ENCODE measurements at regions not wholly inside any gene's neighbourhood (a gene's known extent, or its start where the extent isn't known, plus 50 kb on each side); places are given as distances from the start of the nearest gene placed in this dataset.

DNA sequence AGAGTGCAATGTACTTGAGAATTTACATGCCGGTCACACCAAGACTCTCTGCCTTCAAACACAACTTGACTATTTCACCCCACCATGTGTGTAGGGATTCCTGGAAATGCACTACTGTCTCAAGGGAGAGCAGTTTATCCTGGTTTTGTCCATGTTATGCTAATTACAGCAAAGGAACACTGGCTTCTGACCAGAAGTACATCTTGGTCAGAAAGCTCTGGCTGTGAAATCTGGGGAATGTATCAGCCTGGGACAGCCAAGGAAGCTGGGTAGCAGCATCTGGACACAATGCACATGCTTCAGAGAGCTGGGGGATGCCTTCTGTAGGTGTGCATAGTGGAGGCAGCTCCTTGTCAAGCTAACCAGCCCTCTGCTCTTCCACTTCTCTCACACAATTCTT lies 1432.6 kb upstream of the TENM3 start:
- Histone ChIP-seq H3K9me3 (ENCODE audit: control insufficient read depth in 1 of 2, low read length in 2 of 2) (no peaks in the 10 kb centered on the region), H3K27me3 (ENCODE audit: control insufficient read depth in 1 of 2, insufficient read depth in 2 of 2, low read length in 2 of 2) (no peaks in the 10 kb centered on the region), H3K4me3 (ENCODE audit: low read depth in 1 of 2, low read length in 2 of 2) (no peak overlapping the region), H3K9ac (ENCODE audit: low read depth in 1 of 2, low read length in 2 of 2) (no peak overlapping the region), H3K27ac (ENCODE audit: low read depth, low read length) (no peak overlapping the region), H3K36me3 (ENCODE audit: control insufficient read depth in 1 of 2, insufficient read depth in 2 of 2, low read length in 2 of 2) (no peaks in the 10 kb centered on the region), H3K4me1 (ENCODE audit: control insufficient read depth in 1 of 2, insufficient read depth in 2 of 2, low read length in 2 of 2) (no peaks in the 10 kb centered on the region)

DNA sequence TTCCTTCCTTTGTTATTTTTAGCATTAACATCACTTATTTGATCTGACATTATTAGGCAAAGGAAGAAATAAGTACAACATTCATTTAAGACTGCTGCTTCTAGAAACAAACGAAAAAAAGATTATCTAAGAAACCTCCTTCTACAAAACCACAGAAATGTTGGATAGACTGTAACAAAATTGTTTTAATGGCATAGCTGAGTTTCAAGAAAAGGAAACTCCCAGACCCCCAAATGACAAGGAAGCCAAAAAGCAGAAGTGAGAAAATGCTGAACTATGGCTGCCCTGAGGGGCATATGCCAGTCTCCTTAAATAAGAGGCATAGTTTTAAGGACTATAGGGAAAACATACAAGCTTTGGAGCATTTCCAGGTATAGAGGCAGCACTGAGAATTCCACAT lies 1431.6 kb upstream of the TENM3 start:
- no peaks in the 10 kb centered on the region for H3K4me1 ChIP-seq (ENCODE audit: control insufficient read depth in 1 of 2, insufficient read depth in 2 of 2, low read length in 2 of 2)
- no peak overlapping the region for H3K9ac ChIP-seq (ENCODE audit: low read depth in 1 of 2, low read length in 2 of 2)
- H3K27me3 ChIP-seq (ENCODE audit: control insufficient read depth in 1 of 2, insufficient read depth in 2 of 2, low read length in 2 of 2): no peaks in the 10 kb centered on the region
- H3K4me3 ChIP-seq (ENCODE audit: low read depth in 1 of 2, low read length in 2 of 2): no peak overlapping the region
- no peak overlapping the region for H3K27ac ChIP-seq (ENCODE audit: low read depth, low read length)
- no peaks in the 10 kb centered on the region for H3K36me3 ChIP-seq (ENCODE audit: control insufficient read depth in 1 of 2, insufficient read depth in 2 of 2, low read length in 2 of 2)
- H3K9me3 ChIP-seq (ENCODE audit: control insufficient read depth in 1 of 2, low read length in 2 of 2): no peaks in the 10 kb centered on the region

DNA sequence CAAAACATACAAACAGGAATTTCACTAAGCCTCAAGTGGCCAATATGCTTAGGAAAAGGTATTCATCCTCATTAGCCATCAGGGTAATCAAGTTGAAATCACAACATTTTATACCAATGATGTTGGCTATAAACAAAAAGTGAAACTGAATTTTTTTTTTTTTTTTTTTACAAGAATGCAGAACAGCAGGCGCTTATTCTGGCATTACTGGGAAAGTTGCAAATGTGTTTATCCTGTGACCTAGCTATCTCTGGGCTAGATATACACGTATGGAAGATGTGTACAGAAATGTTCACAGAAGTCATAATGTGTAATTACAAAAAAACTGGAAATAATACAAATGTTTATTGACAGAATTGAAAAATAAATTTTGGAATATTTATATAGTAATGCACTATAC lies 1430.4 kb upstream of the TENM3 start:
- H3K4me1 ChIP-seq (ENCODE audit: control insufficient read depth in 1 of 2, insufficient read depth in 2 of 2, low read length in 2 of 2): no peaks in the 10 kb centered on the region
- no peaks in the 10 kb centered on the region for H3K27me3 ChIP-seq (ENCODE audit: control insufficient read depth in 1 of 2, insufficient read depth in 2 of 2, low read length in 2 of 2)
- no peak overlapping the region for H3K9ac ChIP-seq (ENCODE audit: low read depth in 1 of 2, low read length in 2 of 2)
- H3K36me3 ChIP-seq (ENCODE audit: control insufficient read depth in 1 of 2, insufficient read depth in 2 of 2, low read length in 2 of 2): no peaks in the 10 kb centered on the region
- no peaks in the 10 kb centered on the region for H3K9me3 ChIP-seq (ENCODE audit: control insufficient read depth in 1 of 2, low read length in 2 of 2)
- no peak overlapping the region for H3K27ac ChIP-seq (ENCODE audit: low read depth, low read length)
- no peak overlapping the region for H3K4me3 ChIP-seq (ENCODE audit: low read depth in 1 of 2, low read length in 2 of 2)

DNA sequence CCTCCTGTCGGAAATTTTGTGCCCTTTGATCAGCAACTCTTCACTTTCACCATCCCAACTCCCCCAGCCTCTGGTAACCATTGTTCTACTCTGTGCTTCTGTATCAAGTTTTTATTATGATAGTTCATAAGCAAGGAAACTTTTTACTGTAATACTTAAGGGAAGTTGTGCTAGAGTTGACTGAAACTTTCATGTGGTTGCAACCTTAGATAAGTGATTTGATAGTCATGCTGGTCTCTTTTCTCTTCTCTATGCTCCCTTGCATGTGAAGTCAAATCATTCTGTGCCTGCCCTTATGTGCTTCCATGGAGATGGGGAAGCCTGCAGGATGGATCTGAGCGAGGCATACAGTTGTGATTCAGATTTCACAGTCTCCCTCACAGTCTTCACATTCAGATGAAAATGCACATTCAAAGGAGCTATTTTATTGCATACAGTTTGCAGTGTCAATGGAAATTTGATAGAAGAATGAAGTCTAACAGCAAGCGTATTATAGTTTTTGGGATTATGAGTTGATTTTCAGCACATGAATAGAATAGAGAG lies 1428.3 kb upstream of the TENM3 start:
- no peak overlapping the region for H3K27ac ChIP-seq (ENCODE audit: low read depth, low read length)
- no peak overlapping the region for H3K9ac ChIP-seq (ENCODE audit: low read depth in 1 of 2, low read length in 2 of 2)
- H3K4me3 ChIP-seq (ENCODE audit: low read depth in 1 of 2, low read length in 2 of 2): no peak overlapping the region
- H3K27me3 ChIP-seq (ENCODE audit: control insufficient read depth in 1 of 2, insufficient read depth in 2 of 2, low read length in 2 of 2): no peaks in the 10 kb centered on the region
- H3K9me3 ChIP-seq (ENCODE audit: control insufficient read depth in 1 of 2, low read length in 2 of 2): no peaks in the 10 kb centered on the region
- no peaks in the 10 kb centered on the region for H3K4me1 ChIP-seq (ENCODE audit: control insufficient read depth in 1 of 2, insufficient read depth in 2 of 2, low read length in 2 of 2)
- H3K36me3 ChIP-seq (ENCODE audit: control insufficient read depth in 1 of 2, insufficient read depth in 2 of 2, low read length in 2 of 2): no peaks in the 10 kb centered on the region

DNA sequence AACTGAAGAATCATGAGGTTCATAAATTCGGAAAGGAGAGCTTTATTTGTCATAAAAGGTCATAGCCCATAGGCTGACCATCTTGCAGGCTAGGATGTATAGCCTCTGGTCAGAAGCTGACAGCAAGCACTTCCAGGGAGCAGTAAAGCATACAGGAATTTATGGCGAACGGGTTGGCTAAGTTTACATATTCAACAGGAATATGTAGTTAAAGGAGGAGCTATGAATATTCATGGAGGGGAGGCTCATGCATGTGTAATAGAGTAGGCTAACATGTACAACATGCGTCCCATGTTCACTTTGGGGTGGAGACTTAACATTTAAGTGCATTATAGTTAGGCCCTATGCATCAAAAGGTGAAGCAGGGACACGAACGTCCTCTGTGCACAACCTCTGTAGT lies 1425.7 kb upstream of the TENM3 start:
- Histone ChIP-seq H3K27me3 (ENCODE audit: control insufficient read depth in 1 of 2, insufficient read depth in 2 of 2, low read length in 2 of 2) (no peaks in the 10 kb centered on the region), H3K4me1 (ENCODE audit: control insufficient read depth in 1 of 2, insufficient read depth in 2 of 2, low read length in 2 of 2) (no peaks in the 10 kb centered on the region), H3K36me3 (ENCODE audit: control insufficient read depth in 1 of 2, insufficient read depth in 2 of 2, low read length in 2 of 2) (no peaks in the 10 kb centered on the region), H3K4me3 (ENCODE audit: low read depth in 1 of 2, low read length in 2 of 2) (no peak overlapping the region), H3K9me3 (ENCODE audit: control insufficient read depth in 1 of 2, low read length in 2 of 2) (no peaks in the 10 kb centered on the region), H3K9ac (ENCODE audit: low read depth in 1 of 2, low read length in 2 of 2) (no peak overlapping the region), H3K27ac (ENCODE audit: low read depth, low read length) (no peak overlapping the region)

DNA sequence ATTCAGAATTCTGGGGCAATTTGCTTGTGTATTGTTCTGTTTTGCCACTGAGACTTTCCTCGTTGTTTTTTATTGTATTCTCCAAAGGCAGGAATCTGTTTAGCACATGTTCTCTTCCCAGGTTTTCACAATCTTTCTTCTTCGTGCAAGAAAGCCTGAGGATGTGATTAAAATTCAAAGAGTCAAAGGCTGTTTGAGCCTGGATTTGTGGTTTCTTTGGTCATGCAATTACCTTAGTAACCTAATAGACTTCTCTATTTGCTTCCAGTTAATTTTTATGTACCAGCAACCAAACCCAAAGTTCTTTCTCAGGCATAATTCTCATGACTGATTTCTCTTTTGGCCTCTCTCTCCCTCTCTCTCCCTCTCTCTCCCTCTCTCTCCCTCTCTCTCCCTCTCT lies 1420.1 kb upstream of the TENM3 start:
- no peaks in the 10 kb centered on the region for H3K27me3 ChIP-seq (ENCODE audit: control insufficient read depth in 1 of 2, insufficient read depth in 2 of 2, low read length in 2 of 2)
- no peaks in the 10 kb centered on the region for H3K36me3 ChIP-seq (ENCODE audit: control insufficient read depth in 1 of 2, insufficient read depth in 2 of 2, low read length in 2 of 2)
- no peak overlapping the region for H3K27ac ChIP-seq (ENCODE audit: low read depth, low read length)
- no peak overlapping the region for H3K9ac ChIP-seq (ENCODE audit: low read depth in 1 of 2, low read length in 2 of 2)
- H3K9me3 ChIP-seq (ENCODE audit: control insufficient read depth in 1 of 2, low read length in 2 of 2): no peaks in the 10 kb centered on the region
- no peak overlapping the region for H3K4me3 ChIP-seq (ENCODE audit: low read depth in 1 of 2, low read length in 2 of 2)
- no peaks in the 10 kb centered on the region for H3K4me1 ChIP-seq (ENCODE audit: control insufficient read depth in 1 of 2, insufficient read depth in 2 of 2, low read length in 2 of 2)

DNA sequence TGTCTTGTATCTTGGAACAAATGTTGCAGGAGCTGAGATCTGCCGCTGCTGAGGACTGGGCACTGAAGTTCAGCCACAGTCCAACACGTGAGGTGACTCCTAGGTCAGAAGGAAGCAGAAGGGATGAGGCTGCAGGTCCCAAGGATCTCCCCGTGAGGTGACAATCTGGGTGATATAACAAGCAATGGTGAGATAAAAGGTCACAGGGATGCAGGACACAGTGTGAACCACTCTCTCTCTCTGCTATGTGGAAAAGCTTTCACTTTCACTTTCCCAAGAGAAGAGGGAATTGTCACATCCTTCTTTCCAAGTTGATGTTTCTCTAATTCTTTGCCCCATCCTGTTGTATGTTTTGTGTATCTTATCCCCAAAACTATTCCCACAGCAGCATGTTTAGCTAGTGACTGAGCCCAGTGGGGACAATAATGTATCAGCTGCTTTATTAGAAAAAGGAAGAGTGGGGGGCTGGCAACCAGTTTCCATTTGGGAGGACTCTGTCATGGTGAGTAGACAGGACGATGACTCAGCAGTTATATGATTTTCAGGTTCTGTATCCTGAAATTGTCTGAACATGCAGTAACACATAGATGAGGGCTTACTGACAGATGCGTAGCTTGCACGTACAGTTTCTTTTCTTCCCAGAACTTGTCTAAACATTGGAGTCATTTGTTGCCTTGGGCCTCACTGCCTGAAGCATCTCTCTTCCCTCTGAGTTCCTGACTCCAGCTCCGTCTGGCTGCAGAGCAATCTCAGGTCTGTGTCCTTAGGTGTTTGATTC lies 1415.8 kb upstream of the TENM3 start:
- Histone ChIP-seq H3K9me3 (ENCODE audit: control insufficient read depth in 1 of 2, low read length in 2 of 2) (no peaks in the 10 kb centered on the region), H3K27me3 (ENCODE audit: control insufficient read depth in 1 of 2, insufficient read depth in 2 of 2, low read length in 2 of 2) (no peaks in the 10 kb centered on the region), H3K36me3 (ENCODE audit: control insufficient read depth in 1 of 2, insufficient read depth in 2 of 2, low read length in 2 of 2) (no peaks in the 10 kb centered on the region), H3K27ac (ENCODE audit: low read depth, low read length) (no peak overlapping the region), H3K4me1 (ENCODE audit: control insufficient read depth in 1 of 2, insufficient read depth in 2 of 2, low read length in 2 of 2) (no peaks in the 10 kb centered on the region), H3K9ac (ENCODE audit: low read depth in 1 of 2, low read length in 2 of 2) (no peak overlapping the region), H3K4me3 (ENCODE audit: low read depth in 1 of 2, low read length in 2 of 2) (peak overlapping the region; percentile 36 to 62)

DNA sequence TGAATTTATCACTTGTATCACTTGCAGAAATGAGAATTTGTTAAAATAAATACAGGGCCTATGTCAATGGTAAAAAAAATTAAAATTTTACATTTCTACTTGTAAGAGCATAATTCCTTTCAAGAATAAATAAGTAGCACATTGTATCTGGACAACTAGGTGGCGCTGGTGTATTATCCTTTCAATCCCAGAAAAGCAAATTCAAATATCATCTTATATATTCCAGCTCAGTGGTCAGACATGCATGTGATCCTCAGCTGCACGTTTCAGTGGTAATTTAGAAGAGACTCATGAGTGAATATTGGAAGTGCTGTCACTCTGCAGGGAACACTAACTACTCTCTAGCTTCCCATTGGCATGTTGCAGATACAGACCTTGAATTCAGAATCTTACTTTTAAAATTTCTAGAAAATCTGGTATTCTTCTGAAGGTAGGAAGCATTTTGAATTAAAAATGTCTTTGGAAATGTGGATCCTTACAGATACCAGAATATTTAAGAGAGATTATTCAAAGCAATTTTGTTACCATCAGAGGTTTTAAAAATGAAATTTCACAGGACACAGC lies 1414.7 kb upstream of the TENM3 start:
- Histone ChIP-seq H3K36me3 (ENCODE audit: control insufficient read depth in 1 of 2, insufficient read depth in 2 of 2, low read length in 2 of 2) (no peaks in the 10 kb centered on the region), H3K4me1 (ENCODE audit: control insufficient read depth in 1 of 2, insufficient read depth in 2 of 2, low read length in 2 of 2) (no peaks in the 10 kb centered on the region), H3K4me3 (ENCODE audit: low read depth in 1 of 2, low read length in 2 of 2) (no peak overlapping the region), H3K9me3 (ENCODE audit: control insufficient read depth in 1 of 2, low read length in 2 of 2) (no peaks in the 10 kb centered on the region), H3K27ac (ENCODE audit: low read depth, low read length) (no peak overlapping the region), H3K27me3 (ENCODE audit: control insufficient read depth in 1 of 2, insufficient read depth in 2 of 2, low read length in 2 of 2) (no peaks in the 10 kb centered on the region), H3K9ac (ENCODE audit: low read depth in 1 of 2, low read length in 2 of 2) (no peak overlapping the region)

DNA sequence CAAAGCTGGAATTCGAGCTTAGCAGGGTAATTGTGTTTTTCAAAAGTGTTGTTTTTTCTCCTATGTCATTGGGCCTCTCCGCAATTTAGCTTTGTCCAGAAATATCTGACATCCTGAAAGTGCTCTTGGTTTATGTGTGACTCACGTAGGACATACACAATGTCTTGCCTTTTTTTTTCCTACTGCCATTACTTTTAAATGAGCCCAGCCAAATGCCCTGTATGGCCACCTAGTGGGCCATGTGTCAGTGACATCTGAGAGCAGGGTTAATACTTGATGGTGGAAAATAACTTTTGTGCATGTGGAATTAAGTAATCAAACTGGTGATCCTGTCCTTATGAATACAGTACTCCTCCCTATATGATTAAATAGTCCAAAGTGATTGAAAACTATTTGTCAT lies 1411.1 kb upstream of the TENM3 start:
- H3K27me3 ChIP-seq (ENCODE audit: control insufficient read depth in 1 of 2, insufficient read depth in 2 of 2, low read length in 2 of 2): no peaks in the 10 kb centered on the region
- no peak overlapping the region for H3K4me3 ChIP-seq (ENCODE audit: low read depth in 1 of 2, low read length in 2 of 2)
- H3K9me3 ChIP-seq (ENCODE audit: control insufficient read depth in 1 of 2, low read length in 2 of 2): no peaks in the 10 kb centered on the region
- no peak overlapping the region for H3K27ac ChIP-seq (ENCODE audit: low read depth, low read length)
- no peak overlapping the region for H3K9ac ChIP-seq (ENCODE audit: low read depth in 1 of 2, low read length in 2 of 2)
- H3K36me3 ChIP-seq (ENCODE audit: control insufficient read depth in 1 of 2, insufficient read depth in 2 of 2, low read length in 2 of 2): no peaks in the 10 kb centered on the region
- no peaks in the 10 kb centered on the region for H3K4me1 ChIP-seq (ENCODE audit: control insufficient read depth in 1 of 2, insufficient read depth in 2 of 2, low read length in 2 of 2)

DNA sequence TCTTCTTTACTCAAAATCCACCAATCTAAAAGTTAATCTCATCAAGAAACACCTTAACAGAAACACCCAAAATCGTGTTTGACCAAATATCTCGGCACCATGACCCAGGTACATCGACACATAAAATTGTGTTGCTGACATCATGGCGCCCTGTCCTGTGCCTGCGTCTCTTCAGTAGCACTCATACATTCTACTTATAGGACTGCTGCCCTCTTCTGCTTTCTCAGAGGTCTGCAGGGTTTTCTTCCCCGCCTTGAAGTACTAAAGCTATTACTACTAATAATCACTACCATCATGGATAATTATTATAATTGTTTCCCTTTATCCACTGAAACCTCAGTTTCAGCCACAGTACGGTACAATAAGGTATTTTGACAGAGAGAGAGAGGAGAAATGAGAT lies 1403.1 kb upstream of the TENM3 start:
- Histone ChIP-seq H3K27me3 (ENCODE audit: control insufficient read depth in 1 of 2, insufficient read depth in 2 of 2, low read length in 2 of 2) (no peaks in the 10 kb centered on the region), H3K4me1 (ENCODE audit: control insufficient read depth in 1 of 2, insufficient read depth in 2 of 2, low read length in 2 of 2) (no peaks in the 10 kb centered on the region), H3K9ac (ENCODE audit: low read depth in 1 of 2, low read length in 2 of 2) (no peak overlapping the region), H3K36me3 (ENCODE audit: control insufficient read depth in 1 of 2, insufficient read depth in 2 of 2, low read length in 2 of 2) (no peaks in the 10 kb centered on the region), H3K9me3 (ENCODE audit: control insufficient read depth in 1 of 2, low read length in 2 of 2) (no peaks in the 10 kb centered on the region), H3K4me3 (ENCODE audit: low read depth in 1 of 2, low read length in 2 of 2) (no peak overlapping the region), H3K27ac (ENCODE audit: low read depth, low read length) (no peak overlapping the region)
